Choroid plexus epithelial cell (primary cell): ENCODE measurements at regions not wholly inside any gene's neighbourhood (a gene's known extent, or its start where the extent isn't known, plus 50 kb on each side); places are given as distances from the start of the nearest gene placed in this dataset.
"Not testable (repeated sequence)": the region's sequence is repeated elsewhere in the genome, so short reads cannot be mapped to it uniquely, and the experiment has no call there.

Source experiments
- DNase-seq: peaks from one replicate; pipeline ENCODE4 v3.0.0-alpha.2; 2010; ENCODE audit warnings: low read depth
- H3K4me3 ChIP-seq: 2 replicates; pipeline ENCODE4 v1.5.1; 2011; ENCODE audit warnings: low read depth, mild to moderate bottlenecking, control low read depth, low read length, moderate library complexity
- CTCF ChIP-seq: conservative IDR thresholded peaks from 2 replicates; pipeline ENCODE4 v1.5.1; 2011; ENCODE audit warnings: low read depth, mild to moderate bottlenecking, control low read depth, inconsistent platforms, low read length, moderate library complexity

- DNase-seq = no peak
- TF ChIP-seq CTCF = no peak
- no peak overlapping the region for H3K4me3 ChIP-seq
These were observed 457.3 kb upstream of the ISX start for GRCh38 chr22:34608540-34609115.

GRCh38 chr22:34609646-34610045 lies 456.3 kb upstream of the ISX start:
- no peak overlapping the region for H3K4me3 ChIP-seq
- DNase-seq = no peak
- TF ChIP-seq CTCF = no peak

- DNase-seq = no peak
- no peak for TF ChIP-seq CTCF
- H3K4me3 ChIP-seq = no peak overlapping the region
These were observed 445.8 kb upstream of the ISX start for GRCh38 chr22:34620161-34620560.

GRCh38 chr22:34620832-34621231 lies 445.1 kb upstream of the ISX start:
- H3K4me3 ChIP-seq = no peak overlapping the region
- TF ChIP-seq CTCF = no peak
- DNase-seq = no peak

GRCh38 chr22:34622602-34623001 lies 443.4 kb upstream of the ISX start:
- no peak for DNase-seq
- no peak for TF ChIP-seq CTCF

GRCh38 chr22:34623580-34623979 lies 442.4 kb upstream of the ISX start:
- no peak for DNase-seq
- no peak for TF ChIP-seq CTCF
- H3K4me3 ChIP-seq = no peak overlapping the region

More at GRCh38 chr22:34622602-34623001, 443.4 kb upstream of the ISX start:
- H3K4me3 ChIP-seq = no peak overlapping the region

- H3K4me3 ChIP-seq, DNase-seq: not testable (repeated sequence)
These were observed 440.1 kb upstream of the ISX start for GRCh38 chr22:34625892-34626291.

GRCh38 chr22:34638128-34638527 lies 427.8 kb upstream of the ISX start:
- no peak overlapping the region for H3K4me3 ChIP-seq
- no peak for DNase-seq
- TF ChIP-seq CTCF = no peak
